ENCODE measurements at regions not wholly inside any gene's neighbourhood (a gene's known extent, or its start where the extent isn't known, plus 50 kb on each side); places are given as distances from the start of the nearest gene placed in this dataset.
A peak's percentile ranks its signal among the peaks of the same experiment; 100 is the strongest.

GRCh38 chr11:121766166-121766565 is 313.4 kb upstream of the SORL1-AS1 start:
- TF ChIP-seq, protein P1, sequence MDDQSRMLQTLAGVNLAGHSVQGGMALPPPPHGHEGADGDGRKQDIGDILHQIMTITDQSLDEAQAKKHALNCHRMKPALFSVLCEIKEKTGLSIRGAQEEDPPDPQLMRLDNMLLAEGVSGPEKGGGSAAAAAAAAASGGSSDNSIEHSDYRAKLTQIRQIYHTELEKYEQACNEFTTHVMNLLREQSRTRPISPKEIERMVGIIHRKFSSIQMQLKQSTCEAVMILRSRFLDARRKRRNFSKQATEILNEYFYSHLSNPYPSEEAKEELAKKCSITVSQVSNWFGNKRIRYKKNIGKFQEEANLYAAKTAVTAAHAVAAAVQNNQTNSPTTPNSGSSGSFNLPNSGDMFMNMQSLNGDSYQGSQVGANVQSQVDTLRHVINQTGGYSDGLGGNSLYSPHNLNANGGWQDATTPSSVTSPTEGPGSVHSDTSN (IDR thresholded peaks at IDR 0.05): no peak
- TF ChIP-seq, protein P2, sequence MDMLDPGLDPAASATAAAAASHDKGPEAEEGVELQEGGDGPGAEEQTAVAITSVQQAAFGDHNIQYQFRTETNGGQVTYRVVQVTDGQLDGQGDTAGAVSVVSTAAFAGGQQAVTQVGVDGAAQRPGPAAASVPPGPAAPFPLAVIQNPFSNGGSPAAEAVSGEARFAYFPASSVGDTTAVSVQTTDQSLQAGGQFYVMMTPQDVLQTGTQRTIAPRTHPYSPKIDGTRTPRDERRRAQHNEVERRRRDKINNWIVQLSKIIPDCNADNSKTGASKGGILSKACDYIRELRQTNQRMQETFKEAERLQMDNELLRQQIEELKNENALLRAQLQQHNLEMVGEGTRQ (IDR thresholded peaks at IDR 0.05; ENCODE audit: borderline replicate concordance, low read depth, low read length): no peak
- TF ChIP-seq TAF1 (IDR thresholded peaks at IDR 0.05; ENCODE audit: borderline replicate concordance, low read depth, low read length) (no peak), TCF12 (IDR thresholded peaks at IDR 0.05) (no peak), CTCF (IDR thresholded peaks at IDR 0.05) (no peak), ZBTB33 (IDR thresholded peaks at IDR 0.05; ENCODE audit: borderline replicate concordance, low read depth) (no peak)
- CTCF ChIA-PET: interaction anchor here (1.1 kb wide), 1 partner anchor 8 kb away, joined by 3 read pairs; no protein-coding TSS in a partner anchor
- no peak overlapping the region for H3K9ac ChIP-seq
- no peak for DNase-seq
- H3K27ac ChIP-seq (ENCODE audit: low read depth in 2 of 2, low read length in 1 of 2): no peak overlapping the region
- peaks cover 9 to 20% of the 10 kb centered on the region in 2 experiments; a peak in 2 of 4 replicates for H3K4me1 ChIP-seq (ENCODE audit: control insufficient read depth in 1 of 2, insufficient read depth in 2 of 2, low read depth in 1 of 2, low read length in 1 of 2)
- H2AFZ ChIP-seq (ENCODE audit: low read depth): no peak overlapping the region
- H3K4me2 ChIP-seq: no peak overlapping the region
- H3K9me3 ChIP-seq: no peaks in the 10 kb centered on the region
- 97% methylated on average over 9 of the region's 16 CpGs for WGBS (ENCODE audit: low lambda C conversion rate)
- no peak overlapping the region for H3K4me3 ChIP-seq (ENCODE audit: low read depth in 2 of 2, low read length in 1 of 2)
- POLR2A ChIA-PET: no interaction called here
- no peaks in the 10 kb centered on the region for H3K36me3 ChIP-seq (replicated peaks in 1 of 2; ENCODE audit: control insufficient read depth in 1 of 2, insufficient read depth in 2 of 2, low read length in 1 of 2)
- H4K20me1 ChIP-seq (ENCODE audit: insufficient read depth): no peaks in the 10 kb centered on the region
- no peaks in the 10 kb centered on the region for H3K9me2 ChIP-seq
- no peaks in the 10 kb centered on the region for H3K27me3 ChIP-seq (ENCODE audit: insufficient read depth)
- H3F3A ChIP-seq (replicated peaks; ENCODE audit: insufficient read depth): no peaks in the 10 kb centered on the region
- H3K79me2 ChIP-seq (ENCODE audit: insufficient read depth): no peaks in the 10 kb centered on the region

- H3K4me1 ChIP-seq (ENCODE audit: control insufficient read depth in 1 of 2, insufficient read depth in 2 of 2, low read depth in 1 of 2, low read length in 1 of 2): peaks cover 9 to 20% of the 10 kb centered on the region in 2 experiments; a peak in 2 of 4 replicates
- no peaks in the 10 kb centered on the region for H3K79me2 ChIP-seq (ENCODE audit: insufficient read depth)
- H3K9ac ChIP-seq: no peak overlapping the region
- no peaks in the 10 kb centered on the region for H3F3A ChIP-seq (replicated peaks; ENCODE audit: insufficient read depth)
- TF ChIP-seq FOXM1 (IDR thresholded peaks at IDR 0.05; ENCODE audit: low read depth) (no peak), ELF1 (IDR thresholded peaks at IDR 0.05) (no peak), NFIC (IDR thresholded peaks at IDR 0.05; ENCODE audit: borderline replicate concordance) (no peak), EZH2phosphoT487 (IDR thresholded peaks at IDR 0.05; ENCODE audit: borderline replicate concordance, low read depth) (no peak), MXI1 (IDR thresholded peaks at IDR 0.05; ENCODE audit: low read depth, low read length) (no peak), JUND (IDR thresholded peaks at IDR 0.05) (no peak), MAX (IDR thresholded peaks at IDR 0.05; ENCODE audit: low read depth) (no peak), IRF3 (IDR thresholded peaks at IDR 0.05; ENCODE audit: low read depth, low read length) (no peak), RAD21 (IDR thresholded peaks at IDR 0.05; ENCODE audit: low read length) (no peak)
- H3K4me3 ChIP-seq (ENCODE audit: low read depth in 2 of 2, low read length in 1 of 2): no peak overlapping the region
- no peaks in the 10 kb centered on the region for H3K9me2 ChIP-seq
- no peak overlapping the region for H2AFZ ChIP-seq (ENCODE audit: low read depth)
- no peaks in the 10 kb centered on the region for H3K27me3 ChIP-seq (ENCODE audit: insufficient read depth)
- POLR2A ChIA-PET: no interaction called here
- DNase-seq: no peak
- no peaks in the 10 kb centered on the region for H3K9me3 ChIP-seq
- WGBS (ENCODE audit: low lambda C conversion rate): 93% methylated on average over 3 of the region's 3 CpGs
- H4K20me1 ChIP-seq (ENCODE audit: insufficient read depth): no peaks in the 10 kb centered on the region
- H3K4me2 ChIP-seq: no peak overlapping the region
- no peaks in the 10 kb centered on the region for H3K36me3 ChIP-seq (replicated peaks in 1 of 2; ENCODE audit: control insufficient read depth in 1 of 2, insufficient read depth in 2 of 2, low read length in 1 of 2)
- CTCF ChIA-PET: interaction anchor here (1.3 kb wide), 1 partner anchor 108 kb away, joined by 4 read pairs; no protein-coding TSS in a partner anchor
- H3K27ac ChIP-seq (ENCODE audit: low read depth in 2 of 2, low read length in 1 of 2): peak overlapping the region in 1 of 2 experiments; percentile 58; a peak in 2 of 4 replicates
Measured at GRCh38 chr11:121763526-121763925, 310.8 kb upstream of the SORL1-AS1 start.
